Vagina (tissue), 2 donors: ENCODE measurements at regions not wholly inside any gene's neighbourhood (a gene's known extent, or its start where the extent isn't known, plus 50 kb on each side); places are given as distances from the start of the nearest gene placed in this dataset.
"Not testable (repeated sequence)": the region's sequence is repeated elsewhere in the genome, so short reads cannot be mapped to it uniquely, and the experiment has no call there.

Source experiments
- DNase-seq, 2 donors: peaks; one replicate each; pipeline ENCODE4 v3.0.0-alpha.2; 2017; ENCODE audit errors: extremely low spot score in 2 of 2
- H3K27ac ChIP-seq: fragments of 200-600 bp; sonication (generic); one replicate; pipeline ENCODE4 v1.5.1; 2019
- H3K27me3 ChIP-seq: fragments of 200-600 bp; sonication (generic); one replicate; pipeline ENCODE4 v1.5.1; 2019
- H3K36me3 ChIP-seq, 2 donors: fragments of 200-600 bp; sonication (generic); one replicate each; pipeline ENCODE4 v1.5.1; 2017 to 2019
- H3K4me1 ChIP-seq: fragments of 200-600 bp; sonication (generic); one replicate; pipeline ENCODE4 v1.5.1; 2019
- H3K4me3 ChIP-seq, 2 donors: fragments of 200-600 bp; sonication (generic); 1 replicate in 1 of 2; 2 replicates in 1 of 2; pipeline ENCODE4 v1.5.1; 2016 to 2019
- H3K9me3 ChIP-seq: fragments of 200-600 bp; sonication (generic); one replicate; pipeline ENCODE4 v1.5.1; 2019
- POLR2A ChIP-seq, 2 donors: fragments of 450-650 bp; IDR thresholded peaks; one replicate each; pipeline ENCODE4 v1.6.1; 2017; ENCODE audit warnings: antibody characterized with exemption in 2 of 2, mild to moderate bottlenecking in 2 of 2, moderate library complexity in 2 of 2
- POLR2AphosphoS5 ChIP-seq, 2 donors: sonication (generic); formaldehyde crosslinking; IDR thresholded peaks; one replicate each; pipeline ENCODE4 v1.9.0; 2017; ENCODE audit warnings: antibody characterized with exemption in 2 of 2, mild to moderate bottlenecking in 2 of 2, low read depth in 1 of 2; ENCODE audit not compliant: insufficient read depth in 1 of 2
- intact Hi-C: fragments of 100-400 bp; cut with DNase I; formaldehyde crosslinking; loops from one replicate; pipeline ENCODE4 v1.15.1; 2023
- TF ChIP-seq, protein P1 (sequence below), 3 experiments: fragments of 450-650 bp in 2 of 3; fragments of 200-600 bp in 1 of 3; sonication (generic) in 1 of 3; IDR thresholded peaks; one replicate each; pipeline ENCODE4 v1.5.1; 2017 to 2019; ENCODE audit warnings: antibody characterized with exemption in 3 of 3, mild to moderate bottlenecking in 2 of 3, moderate library complexity in 2 of 3

DNA sequence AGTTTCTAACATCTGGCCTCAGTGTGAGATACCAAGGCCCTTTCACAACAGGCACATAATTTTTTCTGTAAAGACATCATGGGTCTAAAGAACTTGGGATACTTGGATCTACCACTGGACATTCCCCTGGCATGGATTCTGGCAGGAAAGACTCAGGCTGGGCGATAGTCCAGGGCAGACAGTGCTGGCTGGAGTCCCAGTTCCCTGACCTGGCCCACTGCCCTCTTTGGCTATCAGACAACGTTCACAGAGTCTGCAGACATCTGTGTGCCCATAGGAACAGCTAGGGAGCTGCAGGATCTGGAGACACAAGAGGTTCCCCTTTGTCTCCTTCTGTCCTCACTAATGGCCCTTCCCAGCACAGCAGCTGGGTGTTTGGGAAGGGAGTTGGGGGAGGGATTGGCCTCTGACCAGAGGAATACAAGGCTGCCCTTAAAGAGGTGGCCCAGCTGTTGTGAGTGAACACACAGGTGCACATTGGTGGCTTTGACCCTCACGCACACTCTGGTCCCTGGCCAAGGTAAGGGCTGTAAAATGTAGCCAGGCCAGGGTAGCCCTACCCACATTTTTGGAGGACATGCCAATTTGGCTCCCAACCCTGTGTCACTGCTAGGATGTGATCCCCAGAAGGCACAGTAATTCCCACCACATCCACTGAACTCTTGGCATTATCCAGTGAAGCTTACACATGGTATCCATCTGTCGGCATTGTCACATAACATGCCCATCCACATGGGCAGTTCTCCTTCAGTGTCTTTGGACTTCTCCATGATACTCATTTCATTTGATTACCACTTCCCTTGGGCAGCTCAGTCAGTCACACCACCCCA lies 72.3 kb downstream of the SOX3 start:
- DNase-seq, result no peak
- no peaks in the 10 kb centered on the region for H3K27me3 ChIP-seq
- no peaks in the 10 kb centered on the region for H3K9me3 ChIP-seq
- H3K4me3 ChIP-seq, result no peak overlapping the region
- no peaks in the 10 kb centered on the region for H3K36me3 ChIP-seq
- TF ChIP-seq POLR2AphosphoS5 (IDR thresholded peaks at IDR 0.05; ENCODE audit: insufficient read depth in 1 of 2, low read depth in 1 of 2) (no peak), POLR2A (IDR thresholded peaks at IDR 0.05) (no peak)
- TF ChIP-seq, protein P1, sequence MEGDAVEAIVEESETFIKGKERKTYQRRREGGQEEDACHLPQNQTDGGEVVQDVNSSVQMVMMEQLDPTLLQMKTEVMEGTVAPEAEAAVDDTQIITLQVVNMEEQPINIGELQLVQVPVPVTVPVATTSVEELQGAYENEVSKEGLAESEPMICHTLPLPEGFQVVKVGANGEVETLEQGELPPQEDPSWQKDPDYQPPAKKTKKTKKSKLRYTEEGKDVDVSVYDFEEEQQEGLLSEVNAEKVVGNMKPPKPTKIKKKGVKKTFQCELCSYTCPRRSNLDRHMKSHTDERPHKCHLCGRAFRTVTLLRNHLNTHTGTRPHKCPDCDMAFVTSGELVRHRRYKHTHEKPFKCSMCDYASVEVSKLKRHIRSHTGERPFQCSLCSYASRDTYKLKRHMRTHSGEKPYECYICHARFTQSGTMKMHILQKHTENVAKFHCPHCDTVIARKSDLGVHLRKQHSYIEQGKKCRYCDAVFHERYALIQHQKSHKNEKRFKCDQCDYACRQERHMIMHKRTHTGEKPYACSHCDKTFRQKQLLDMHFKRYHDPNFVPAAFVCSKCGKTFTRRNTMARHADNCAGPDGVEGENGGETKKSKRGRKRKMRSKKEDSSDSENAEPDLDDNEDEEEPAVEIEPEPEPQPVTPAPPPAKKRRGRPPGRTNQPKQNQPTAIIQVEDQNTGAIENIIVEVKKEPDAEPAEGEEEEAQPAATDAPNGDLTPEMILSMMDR (IDR thresholded peaks at IDR 0.05), result no peak
- H3K4me1 ChIP-seq, result no peaks in the 10 kb centered on the region
- intact Hi-C loops, result no loop called here
- H3K27ac ChIP-seq, result no peak overlapping the region

DNA sequence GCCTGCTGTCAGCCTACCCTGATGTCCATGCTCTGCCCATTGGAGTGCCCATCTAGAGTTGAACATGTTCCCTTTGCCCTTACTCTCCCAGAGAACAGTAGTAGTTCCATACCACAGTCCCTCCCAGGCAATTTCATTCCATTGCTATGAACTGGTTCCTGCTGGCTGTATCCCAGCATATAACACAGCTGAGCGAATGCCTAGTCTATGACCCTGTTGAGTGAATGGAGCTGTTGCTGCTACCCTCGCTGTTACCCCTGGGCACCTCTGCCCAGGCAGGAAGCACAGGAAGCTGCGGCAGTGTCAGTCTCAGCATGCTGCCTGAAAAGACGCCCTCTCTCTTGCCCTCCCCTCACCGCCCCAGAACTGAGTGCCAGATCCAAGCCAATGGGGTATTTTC lies 73.3 kb downstream of the SOX3 start:
- intact Hi-C loops, result no loop called here
- H3K27ac ChIP-seq, result no peak overlapping the region
- no peaks in the 10 kb centered on the region for H3K36me3 ChIP-seq
- no peaks in the 10 kb centered on the region for H3K9me3 ChIP-seq
- H3K27me3 ChIP-seq, result no peaks in the 10 kb centered on the region
- no peak overlapping the region for H3K4me3 ChIP-seq
- DNase-seq, result no peak
- TF ChIP-seq POLR2AphosphoS5 (IDR thresholded peaks at IDR 0.05; ENCODE audit: insufficient read depth in 1 of 2, low read depth in 1 of 2), result no peak
- TF ChIP-seq POLR2A (IDR thresholded peaks at IDR 0.05), result no peak
- TF ChIP-seq, protein P1 (IDR thresholded peaks at IDR 0.05), result no peak
- H3K4me1 ChIP-seq, result no peaks in the 10 kb centered on the region

DNA sequence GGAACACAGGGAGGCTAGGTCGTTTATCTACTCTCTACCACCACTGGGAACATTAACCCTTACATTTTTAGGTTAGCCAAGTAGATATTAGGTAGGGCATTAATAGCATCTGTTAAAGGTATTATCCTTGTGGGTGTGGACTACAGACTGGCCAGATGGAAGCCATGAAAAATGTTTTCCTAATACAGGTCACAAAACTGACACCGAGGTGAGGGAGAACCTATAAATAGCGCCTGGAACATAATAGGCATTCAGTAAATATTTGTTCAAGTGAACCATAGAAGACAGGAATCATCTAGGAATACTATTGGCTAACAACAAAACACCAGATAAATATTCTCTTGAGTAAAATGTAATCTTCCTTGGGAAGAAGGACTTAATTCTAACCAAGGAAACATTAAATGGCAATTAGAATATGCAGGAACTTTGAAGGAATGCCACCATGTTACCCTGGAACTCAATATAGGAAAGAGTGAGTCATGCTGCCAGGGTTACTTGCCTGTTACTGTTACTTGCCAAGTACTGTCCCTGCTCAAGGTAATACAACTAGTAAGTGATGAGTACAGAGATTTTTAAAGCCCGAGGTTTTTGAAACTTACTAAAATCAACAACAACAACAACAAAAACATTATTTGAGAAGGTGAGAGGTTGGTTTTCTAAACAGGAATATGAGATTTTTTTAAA lies 79.0 kb downstream of the SOX3 start:
- no peaks in the 10 kb centered on the region for H3K36me3 ChIP-seq
- no peak for TF ChIP-seq POLR2AphosphoS5 (IDR thresholded peaks at IDR 0.05; ENCODE audit: insufficient read depth in 1 of 2, low read depth in 1 of 2)
- TF ChIP-seq, protein P1 (IDR thresholded peaks at IDR 0.05), result no peak
- TF ChIP-seq POLR2A (IDR thresholded peaks at IDR 0.05), result no peak
- no peak for DNase-seq
- no peak overlapping the region for H3K27ac ChIP-seq
- no peaks in the 10 kb centered on the region for H3K9me3 ChIP-seq
- H3K4me3 ChIP-seq, result no peak overlapping the region
- intact Hi-C loops, result no loop called here
- no peaks in the 10 kb centered on the region for H3K4me1 ChIP-seq
- no peaks in the 10 kb centered on the region for H3K27me3 ChIP-seq

DNA sequence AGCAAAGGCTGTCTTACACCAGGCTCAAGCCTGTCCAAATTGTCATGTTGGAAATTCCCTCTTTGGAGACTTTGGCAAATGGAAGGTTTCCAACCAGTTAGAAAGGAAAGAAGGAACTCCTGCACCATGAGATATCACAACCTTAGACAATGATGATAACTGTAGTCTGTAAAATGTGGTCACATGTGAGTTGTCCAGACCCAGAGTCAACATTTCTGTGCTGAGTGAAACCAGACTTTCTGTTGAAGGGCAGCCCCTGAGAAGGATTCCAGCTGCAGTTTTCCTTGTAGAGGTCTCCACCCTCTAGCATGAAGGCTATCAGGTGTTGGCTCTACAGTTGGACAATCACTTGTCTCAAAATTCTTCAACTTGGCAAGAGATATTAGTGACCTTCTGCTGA lies 82.4 kb downstream of the SOX3 start:
- Histone ChIP-seq H3K4me1 (no peaks in the 10 kb centered on the region), H3K27ac (no peak overlapping the region), H3K4me3 (no peak overlapping the region), H3K36me3 (no peaks in the 10 kb centered on the region), H3K9me3 (no peaks in the 10 kb centered on the region), H3K27me3 (no peaks in the 10 kb centered on the region)
- intact Hi-C loops, result no loop called here
- DNase-seq, result no peak
- TF ChIP-seq POLR2A (IDR thresholded peaks at IDR 0.05) (no peak), POLR2AphosphoS5 (IDR thresholded peaks at IDR 0.05; ENCODE audit: insufficient read depth in 1 of 2, low read depth in 1 of 2) (no peak)
- TF ChIP-seq, protein P1 (IDR thresholded peaks at IDR 0.05), result no peak

DNA sequence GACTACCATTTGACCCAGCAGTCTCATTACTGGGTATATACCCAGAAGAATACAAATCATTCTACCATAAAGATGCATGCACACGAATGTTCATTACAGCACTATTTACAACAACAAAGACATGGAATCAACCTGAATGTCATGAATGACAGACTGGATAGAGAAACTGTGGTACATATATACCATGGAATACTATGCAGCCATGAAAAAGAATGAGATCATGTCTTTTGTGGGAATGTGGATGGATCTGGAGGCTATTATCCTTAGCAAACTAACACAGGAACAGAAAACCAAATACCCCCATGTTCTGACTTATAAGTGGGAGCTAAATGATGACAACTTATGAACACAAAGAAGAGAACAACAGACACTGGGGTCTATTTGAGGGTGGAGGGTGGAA lies 102.7 kb downstream of the SOX3 start:
- H3K27ac ChIP-seq, H3K4me3 ChIP-seq, DNase-seq, H3K4me1 ChIP-seq, H3K9me3 ChIP-seq, H3K36me3 ChIP-seq, H3K27me3 ChIP-seq, intact Hi-C loops: not testable (repeated sequence)

DNA sequence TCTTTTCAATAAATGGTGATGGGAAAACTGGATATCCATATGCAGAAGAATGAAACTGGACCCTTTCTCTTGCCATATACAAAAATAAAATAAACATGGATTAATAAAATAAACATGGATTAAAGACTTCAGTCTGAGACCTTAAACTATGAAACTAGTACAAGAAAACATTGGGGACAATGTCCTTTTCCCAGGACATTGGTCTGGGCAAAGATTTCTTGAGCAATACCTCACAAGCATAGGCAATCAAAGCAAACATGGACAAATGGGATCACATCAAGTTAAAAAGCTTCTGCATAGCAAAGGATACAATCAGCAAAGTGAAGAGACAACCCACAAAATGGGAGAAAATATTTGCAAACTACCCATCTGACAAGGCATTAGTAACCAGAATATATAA lies 108.5 kb downstream of the SOX3 start:
- H3K9me3 ChIP-seq, H3K4me1 ChIP-seq, DNase-seq, H3K36me3 ChIP-seq, H3K4me3 ChIP-seq, H3K27me3 ChIP-seq, H3K27ac ChIP-seq, intact Hi-C loops: not testable (repeated sequence)
